CD4-positive, CD25-positive, alpha-beta regulatory T cell (primary cell): ENCODE measurements at regions not wholly inside any gene's neighbourhood (a gene's known extent, or its start where the extent isn't known, plus 50 kb on each side); places are given as distances from the start of the nearest gene placed in this dataset.

ENCODE experiments used
- ATAC-seq, 2 donors: fragments of 150-1000 bp; cut with Tn5 transposase; one replicate each; pipeline ENCODE4 v1.10.0; 2021; ENCODE audit warnings: low read depth in 2 of 2, moderate number of reproducible peaks in 2 of 2, moderate library complexity in 1 of 2
- DNase-seq, 3 donors: peaks; one replicate each; pipeline versions ENCODE4 v3.0.0 to v3.0.0-alpha.2; 2012 to 2022; ENCODE audit warnings: mixed read lengths in 1 of 3
- H3K27ac ChIP-seq: one replicate; pipeline ENCODE4 v1.7.0; 2013; ENCODE audit warnings: mild to moderate bottlenecking, low read length; ENCODE audit not compliant: insufficient read depth, poor library complexity, severe bottlenecking
- H3K27me3 ChIP-seq: one replicate; pipeline ENCODE4 v1.7.0; 2013; ENCODE audit warnings: low read length; ENCODE audit not compliant: control insufficient read depth, insufficient read depth
- H3K36me3 ChIP-seq: one replicate; pipeline ENCODE4 v1.7.0; 2013; ENCODE audit warnings: mild to moderate bottlenecking, low read length, moderate library complexity; ENCODE audit not compliant: control insufficient read depth, insufficient read depth
- H3K4me1 ChIP-seq: 2 replicates; pipeline ENCODE4 v1.7.0; 2013; ENCODE audit warnings: mild to moderate bottlenecking, low read length; ENCODE audit not compliant: insufficient read depth, control insufficient read depth, poor library complexity, severe bottlenecking
- H3K4me3 ChIP-seq: one replicate; pipeline ENCODE4 v1.7.0; 2013; ENCODE audit warnings: low read depth, mild to moderate bottlenecking, low read length, moderate library complexity
- H3K9me3 ChIP-seq, 2 experiments: 1 replicate in 1 of 2; 2 replicates in 1 of 2; pipeline ENCODE4 v1.7.0; 2013; ENCODE audit warnings: low read length in 2 of 2, mild to moderate bottlenecking in 1 of 2, moderate library complexity in 1 of 2; ENCODE audit not compliant: control insufficient read depth in 2 of 2
- H3K27ac Mint-ChIP-seq, 3 donors: one replicate each; pipeline ENCODE4 v1.8.0; 2020 to 2022; ENCODE audit warnings: mild to moderate bottlenecking in 3 of 3, mixed read lengths in 3 of 3, moderate library complexity in 2 of 3
- H3K27me3 Mint-ChIP-seq: one replicate; pipeline ENCODE4 v1.8.0; 2022; ENCODE audit warnings: mild to moderate bottlenecking, mixed read lengths
- H3K36me3 Mint-ChIP-seq: one replicate; pipeline ENCODE4 v1.8.0; 2020; ENCODE audit warnings: mixed read lengths
- H3K4me1 Mint-ChIP-seq, 4 donors: one replicate each; pipeline ENCODE4 v1.8.0; 2020 to 2022; ENCODE audit warnings: mixed read lengths in 4 of 4, mild to moderate bottlenecking in 1 of 4
- H3K4me3 Mint-ChIP-seq, 4 donors: one replicate each; pipeline ENCODE4 v1.8.0; 2020 to 2022; ENCODE audit warnings: mild to moderate bottlenecking in 4 of 4, mixed read lengths in 4 of 4, moderate library complexity in 3 of 4
- H3K9me3 Mint-ChIP-seq, 7 donors: one replicate each; pipeline ENCODE4 v1.8.0; 2020 to 2022; ENCODE audit warnings: mixed read lengths in 7 of 7, mild to moderate bottlenecking in 3 of 7, moderate library complexity in 2 of 7

DNA sequence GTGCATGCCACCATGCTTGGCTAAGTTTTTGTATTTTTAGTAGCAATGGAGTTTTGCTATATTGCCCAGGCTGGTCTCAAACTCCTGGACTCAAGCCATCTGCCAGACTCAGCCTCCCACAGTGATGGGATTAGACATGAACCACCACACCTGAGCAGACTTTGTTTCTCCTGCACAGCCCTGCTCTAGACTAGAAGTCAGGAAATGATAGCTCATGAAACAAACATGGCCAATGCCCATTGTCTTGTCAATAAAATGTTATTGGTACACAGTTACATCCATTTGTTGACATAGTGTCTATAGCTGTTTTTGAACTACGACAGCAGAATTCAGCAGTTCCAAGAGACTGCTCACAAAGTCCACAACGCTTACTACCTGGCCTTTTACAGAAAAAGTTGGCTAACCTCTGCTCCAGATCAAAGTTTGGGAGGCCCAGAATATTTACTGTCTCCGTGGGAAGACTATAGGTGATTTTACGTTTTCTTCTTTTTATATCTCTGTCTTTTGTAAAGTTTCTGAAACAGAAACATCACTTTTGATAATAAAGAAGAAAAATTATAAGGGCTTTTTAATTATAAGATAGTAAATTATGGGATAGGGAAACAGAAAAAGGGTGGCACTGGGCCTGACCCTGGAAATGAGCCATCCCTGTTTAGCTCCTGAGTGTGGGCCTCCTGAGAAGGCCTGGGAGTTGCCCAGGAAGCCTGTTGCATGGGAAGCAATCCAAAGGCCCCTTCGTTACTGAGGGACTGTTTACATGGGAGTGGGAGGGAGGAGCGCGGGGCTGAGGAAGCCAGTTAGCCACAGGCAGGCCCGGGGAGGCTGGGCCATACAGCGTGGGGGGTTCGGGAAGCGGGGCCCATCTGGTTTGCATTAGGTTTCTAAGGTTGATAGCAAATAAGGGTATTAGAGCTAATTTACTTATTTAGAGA lies 201.5 kb downstream of the IRF8 start:
- no peaks in the 10 kb centered on the region for H3K9me3 ChIP-seq
- H3K4me3 ChIP-seq: no peak overlapping the region
- no peaks in the 10 kb centered on the region for H3K9me3 Mint-ChIP-seq
- H3K36me3 ChIP-seq: no peaks in the 10 kb centered on the region
- no peak overlapping the region for H3K27ac ChIP-seq
- H3K4me1 Mint-ChIP-seq: no peaks in the 10 kb centered on the region
- no peak for ATAC-seq
- H3K4me3 Mint-ChIP-seq: no peak overlapping the region
- no peak overlapping the region for H3K27ac Mint-ChIP-seq
- DNase-seq: no peak
- H3K27me3 ChIP-seq: no peaks in the 10 kb centered on the region
- no peaks in the 10 kb centered on the region for H3K36me3 Mint-ChIP-seq
- peaks cover 5% of the 10 kb centered on the region for H3K27me3 Mint-ChIP-seq
- H3K4me1 ChIP-seq: no peaks in the 10 kb centered on the region

DNA sequence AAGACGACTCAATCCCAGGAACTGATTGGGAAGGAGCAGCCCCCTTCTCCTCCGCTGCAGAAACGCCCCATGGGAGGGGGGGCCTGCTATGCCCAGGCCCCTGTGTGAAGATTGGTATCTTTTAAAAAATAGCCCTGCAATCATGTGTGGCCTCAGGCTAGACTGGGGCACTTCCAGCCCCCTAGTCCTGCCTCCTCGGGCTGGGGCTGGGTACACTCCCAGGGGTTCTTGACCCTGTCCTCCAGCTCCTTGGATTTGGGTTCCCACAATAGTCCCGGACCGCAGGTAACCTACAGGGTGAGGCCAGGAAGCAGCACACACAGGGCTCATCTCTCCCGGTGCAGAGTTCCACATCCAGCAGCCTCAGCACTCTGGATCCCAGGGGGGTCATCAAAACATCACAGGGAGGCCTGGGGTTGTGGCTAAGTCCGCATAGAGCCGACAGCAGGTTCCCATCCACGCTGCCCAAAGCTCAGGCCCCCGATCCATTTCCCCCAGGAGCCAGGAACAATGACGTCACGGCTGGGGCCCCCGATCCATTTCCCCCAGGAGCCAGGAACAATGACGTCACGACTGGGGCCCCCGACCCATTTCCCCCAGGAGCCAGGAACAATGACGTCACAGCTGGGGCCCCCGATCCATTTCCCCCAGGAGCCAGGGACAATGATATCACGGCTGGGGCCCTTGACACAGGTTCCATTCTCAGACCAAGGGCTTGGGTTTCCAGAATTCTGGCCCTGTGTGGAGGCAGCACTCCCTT lies 202.4 kb downstream of the IRF8 start:
- no peaks in the 10 kb centered on the region for H3K9me3 Mint-ChIP-seq
- no peak for DNase-seq

DNA sequence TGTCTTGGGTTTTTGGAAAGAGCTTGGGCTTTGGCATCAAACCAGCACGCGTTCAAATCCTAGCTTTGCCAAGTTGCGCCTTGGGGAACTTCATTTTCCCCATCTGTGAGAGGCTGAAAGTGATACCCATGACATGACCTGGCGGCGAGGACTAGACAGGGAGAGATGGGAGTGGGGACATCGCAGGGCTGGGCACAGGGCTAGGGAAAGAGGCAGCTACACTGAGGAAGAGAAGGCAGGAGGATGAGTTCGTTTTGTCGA lies 202.9 kb downstream of the IRF8 start:
- Histone ChIP-seq H3K4me3 (no peak overlapping the region), H3K27ac (no peak overlapping the region), H3K36me3 (no peaks in the 10 kb centered on the region), H3K9me3 (no peaks in the 10 kb centered on the region), H3K4me1 (no peaks in the 10 kb centered on the region), H3K27me3 (no peaks in the 10 kb centered on the region)
- ATAC-seq (no peak), DNase-seq (no peak)
- H3K4me1 Mint-ChIP-seq: no peaks in the 10 kb centered on the region
- no peaks in the 10 kb centered on the region for H3K36me3 Mint-ChIP-seq
- H3K9me3 Mint-ChIP-seq: no peaks in the 10 kb centered on the region
- H3K27ac Mint-ChIP-seq: no peak overlapping the region
- no peak overlapping the region for H3K4me3 Mint-ChIP-seq
- peaks cover 1% of the 10 kb centered on the region for H3K27me3 Mint-ChIP-seq

More for the DNA sequence above, 202.4 kb downstream of the IRF8 start:
- Mint-ChIP-seq H3K4me1 (no peaks in the 10 kb centered on the region), H3K4me3 (no peak overlapping the region), H3K27me3 (peaks cover 5% of the 10 kb centered on the region), H3K27ac (no peak overlapping the region), H3K36me3 (no peaks in the 10 kb centered on the region)
- Histone ChIP-seq H3K27me3 (no peaks in the 10 kb centered on the region), H3K4me1 (no peaks in the 10 kb centered on the region), H3K36me3 (no peaks in the 10 kb centered on the region), H3K27ac (no peak overlapping the region), H3K4me3 (no peak overlapping the region), H3K9me3 (no peaks in the 10 kb centered on the region)
- ATAC-seq: no peak

DNA sequence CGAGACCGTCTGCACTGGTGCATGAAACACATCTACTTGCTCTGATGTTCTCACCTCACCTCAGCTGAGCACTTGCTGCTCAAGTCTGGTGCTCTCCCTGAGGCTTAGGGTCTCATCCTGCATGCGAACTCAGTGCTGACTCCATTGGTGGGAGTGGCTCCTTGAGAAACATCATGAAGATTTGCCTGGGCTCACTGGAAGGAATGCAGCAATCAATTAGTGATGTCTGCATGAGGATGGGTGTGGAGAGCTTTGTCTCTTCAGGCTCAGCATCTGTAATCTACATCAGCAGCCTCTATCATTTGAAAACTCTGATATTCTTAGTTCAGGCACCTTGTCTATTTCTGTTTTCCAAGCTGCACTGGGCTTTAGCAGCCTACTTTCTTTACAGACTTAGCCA lies 204.4 kb downstream of the IRF8 start:
- no peak for ATAC-seq
- H3K36me3 Mint-ChIP-seq: no peaks in the 10 kb centered on the region

DNA sequence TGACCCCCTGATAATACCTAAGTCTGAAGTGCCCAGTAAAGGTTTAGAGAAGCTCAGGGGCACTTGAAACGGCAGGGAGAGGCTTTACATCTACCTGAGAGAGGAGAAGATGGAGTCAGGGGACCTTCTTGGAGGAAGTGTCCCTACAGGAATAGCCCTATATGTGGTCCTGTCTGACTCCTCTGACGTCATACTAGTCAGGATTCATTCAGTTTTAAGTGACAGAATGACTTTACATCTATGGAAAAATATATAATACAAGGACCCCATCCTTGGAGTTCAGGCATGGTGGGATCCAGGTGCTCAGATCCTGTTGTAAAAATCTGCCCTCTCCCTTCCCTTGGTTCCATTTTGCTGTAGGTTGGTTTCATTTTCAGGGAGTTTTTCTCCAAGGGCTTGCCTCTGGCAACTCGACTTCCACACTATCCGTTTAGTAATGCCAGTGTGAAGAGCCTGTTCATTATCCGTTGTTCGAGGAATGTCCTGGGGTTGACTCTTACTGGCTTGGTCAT lies 205.6 kb downstream of the IRF8 start:
- H3K4me1 ChIP-seq: no peaks in the 10 kb centered on the region
- DNase-seq (no peak), ATAC-seq (no peak)
- no peaks in the 10 kb centered on the region for H3K27me3 Mint-ChIP-seq
- H3K9me3 ChIP-seq: peaks cover 0 to 2% of the 10 kb centered on the region in 2 experiments
- no peaks in the 10 kb centered on the region for H3K9me3 Mint-ChIP-seq
- H3K36me3 Mint-ChIP-seq: no peaks in the 10 kb centered on the region
- no peak overlapping the region for H3K4me3 ChIP-seq
- no peaks in the 10 kb centered on the region for H3K36me3 ChIP-seq
- H3K27ac Mint-ChIP-seq: no peak overlapping the region
- H3K4me3 Mint-ChIP-seq: no peak overlapping the region
- no peak overlapping the region for H3K27ac ChIP-seq
- H3K27me3 ChIP-seq: no peaks in the 10 kb centered on the region
- no peaks in the 10 kb centered on the region for H3K4me1 Mint-ChIP-seq

More for the DNA sequence above, 204.4 kb downstream of the IRF8 start:
- Mint-ChIP-seq H3K4me3 (no peak overlapping the region), H3K4me1 (no peaks in the 10 kb centered on the region), H3K9me3 (no peaks in the 10 kb centered on the region), H3K27me3 (no peaks in the 10 kb centered on the region), H3K27ac (no peak overlapping the region)
- Histone ChIP-seq H3K4me3 (no peak overlapping the region), H3K9me3 (peaks cover 0 to 2% of the 10 kb centered on the region in 2 experiments), H3K36me3 (no peaks in the 10 kb centered on the region), H3K27ac (no peak overlapping the region), H3K4me1 (no peaks in the 10 kb centered on the region), H3K27me3 (no peaks in the 10 kb centered on the region)
- no peak for DNase-seq

DNA sequence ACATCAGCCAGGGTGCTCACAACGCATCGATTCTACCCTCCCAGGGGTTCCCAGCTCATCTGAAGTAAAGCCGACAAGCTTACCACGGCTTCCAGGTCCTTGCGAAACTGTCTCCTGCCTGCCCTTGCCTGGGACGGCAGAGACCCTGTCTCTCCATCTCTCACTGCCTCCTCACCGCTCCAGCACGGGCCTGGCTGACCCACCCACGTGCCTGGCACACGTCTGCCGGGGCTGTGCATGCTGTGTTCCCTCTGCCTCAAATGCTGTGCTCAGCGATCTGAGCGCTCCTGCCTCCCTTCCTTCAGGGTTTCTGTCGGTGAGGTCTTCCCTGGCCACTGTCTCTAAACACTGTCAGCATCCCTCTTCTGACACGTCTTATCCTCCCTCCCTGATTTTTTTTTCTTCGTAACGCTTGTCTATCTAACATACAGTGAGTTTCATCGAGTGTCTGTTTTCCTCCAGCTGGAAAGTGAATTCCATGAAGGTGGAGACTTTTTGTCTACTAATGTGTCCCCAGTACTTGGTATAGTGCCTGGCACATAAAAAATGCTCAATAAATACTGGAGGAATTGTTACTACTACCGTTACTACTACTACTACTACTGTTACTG lies 208.4 kb downstream of the IRF8 start:
- H3K27me3 ChIP-seq: no peaks in the 10 kb centered on the region
- Mint-ChIP-seq H3K9me3 (no peaks in the 10 kb centered on the region), H3K27me3 (no peaks in the 10 kb centered on the region), H3K27ac (no peak overlapping the region), H3K36me3 (no peaks in the 10 kb centered on the region), H3K4me1 (no peaks in the 10 kb centered on the region), H3K4me3 (no peak overlapping the region)
- H3K27ac ChIP-seq: no peak overlapping the region
- no peak overlapping the region for H3K4me3 ChIP-seq
- H3K36me3 ChIP-seq: no peaks in the 10 kb centered on the region
- H3K9me3 ChIP-seq: peaks cover 0 to 2% of the 10 kb centered on the region in 2 experiments
- ATAC-seq: no peak
- no peaks in the 10 kb centered on the region for H3K4me1 ChIP-seq
- DNase-seq: no peak

DNA sequence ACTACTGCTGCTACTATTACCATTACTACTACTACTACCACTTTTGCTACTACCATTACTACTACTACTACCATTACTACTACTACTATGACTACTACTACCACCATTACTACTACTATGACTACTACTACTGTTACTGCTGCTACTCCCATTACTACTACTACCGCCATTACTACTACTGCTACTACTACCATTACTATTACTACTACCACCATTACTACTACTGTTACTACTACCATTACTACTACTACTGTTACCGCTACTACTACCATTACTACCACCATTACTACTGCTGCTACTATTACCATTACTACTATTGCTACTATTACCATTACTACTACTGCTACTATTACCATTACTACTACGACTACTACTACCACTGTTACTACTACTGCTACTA lies 209.1 kb downstream of the IRF8 start:
- Histone ChIP-seq H3K27me3 (no peaks in the 10 kb centered on the region), H3K9me3 (peaks cover 0 to 2% of the 10 kb centered on the region in 2 experiments), H3K4me3 (no peak overlapping the region), H3K4me1 (no peaks in the 10 kb centered on the region), H3K27ac (no peak overlapping the region), H3K36me3 (no peaks in the 10 kb centered on the region)
- ATAC-seq: no peak
- no peak for DNase-seq
- Mint-ChIP-seq H3K27me3 (no peaks in the 10 kb centered on the region), H3K36me3 (no peaks in the 10 kb centered on the region), H3K4me3 (no peak overlapping the region), H3K4me1 (no peaks in the 10 kb centered on the region), H3K27ac (no peak overlapping the region), H3K9me3 (peaks cover 0 to 1% (median 0%) of the 10 kb centered on the region in 7 donors)
